ENCODE measurements at regions not wholly inside any gene's neighbourhood (a gene's known extent, or its start where the extent isn't known, plus 50 kb on each side); places are given as distances from the start of the nearest gene placed in this dataset.

DNA sequence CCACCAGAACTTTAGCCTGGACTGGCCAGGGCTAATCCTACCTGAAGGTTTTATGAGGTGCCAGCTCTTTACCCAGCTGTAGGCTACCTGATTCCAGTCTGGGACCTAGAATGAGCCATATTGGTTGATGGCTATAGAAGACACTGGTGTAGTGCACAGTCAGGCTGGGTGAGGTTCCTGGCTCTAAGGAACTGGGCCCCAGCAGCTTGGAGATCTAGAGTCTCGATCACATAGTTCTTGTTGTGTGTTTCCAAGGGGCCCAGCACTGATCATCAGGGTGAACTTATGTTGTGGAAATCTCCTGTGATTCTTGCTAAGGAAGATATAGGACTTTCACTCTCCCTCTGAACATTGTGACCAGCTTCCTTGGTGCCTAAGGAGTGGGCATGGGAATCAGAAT is 236.3 kb downstream of the ZNF536 start:
- no peaks in the 10 kb centered on the region for H3K4me1 Mint-ChIP-seq
- no peak for DNase-seq (ENCODE audit: low spot score in 2 of 2, unreplicated experiment in 2 of 2)
- TF ChIP-seq, protein P1, sequence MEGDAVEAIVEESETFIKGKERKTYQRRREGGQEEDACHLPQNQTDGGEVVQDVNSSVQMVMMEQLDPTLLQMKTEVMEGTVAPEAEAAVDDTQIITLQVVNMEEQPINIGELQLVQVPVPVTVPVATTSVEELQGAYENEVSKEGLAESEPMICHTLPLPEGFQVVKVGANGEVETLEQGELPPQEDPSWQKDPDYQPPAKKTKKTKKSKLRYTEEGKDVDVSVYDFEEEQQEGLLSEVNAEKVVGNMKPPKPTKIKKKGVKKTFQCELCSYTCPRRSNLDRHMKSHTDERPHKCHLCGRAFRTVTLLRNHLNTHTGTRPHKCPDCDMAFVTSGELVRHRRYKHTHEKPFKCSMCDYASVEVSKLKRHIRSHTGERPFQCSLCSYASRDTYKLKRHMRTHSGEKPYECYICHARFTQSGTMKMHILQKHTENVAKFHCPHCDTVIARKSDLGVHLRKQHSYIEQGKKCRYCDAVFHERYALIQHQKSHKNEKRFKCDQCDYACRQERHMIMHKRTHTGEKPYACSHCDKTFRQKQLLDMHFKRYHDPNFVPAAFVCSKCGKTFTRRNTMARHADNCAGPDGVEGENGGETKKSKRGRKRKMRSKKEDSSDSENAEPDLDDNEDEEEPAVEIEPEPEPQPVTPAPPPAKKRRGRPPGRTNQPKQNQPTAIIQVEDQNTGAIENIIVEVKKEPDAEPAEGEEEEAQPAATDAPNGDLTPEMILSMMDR (IDR thresholded peaks at IDR 0.05; ENCODE audit: unreplicated experiment): no peak
- peaks cover 16% of the 10 kb centered on the region for H3K27me3 Mint-ChIP-seq (ENCODE audit: low read depth)
- no peak overlapping the region for H3K4me3 Mint-ChIP-seq
- H3K9me3 Mint-ChIP-seq: peaks cover 3% of the 10 kb centered on the region
- H3K27ac Mint-ChIP-seq: no peak overlapping the region
- no peaks in the 10 kb centered on the region for H3K36me3 Mint-ChIP-seq

Data from mesothelial cell of epicardium (in vitro differentiated cells).